K562 (cell line): ENCODE measurements at regions not wholly inside any gene's neighbourhood (a gene's known extent, or its start where the extent isn't known, plus 50 kb on each side); places are given as distances from the start of the nearest gene placed in this dataset.

Experiments used
- ATAC-seq: fragments of 200-7000 bp; cut with Tn5 transposase; 3 replicates; pipeline ENCODE4 v1.9.1; 2020; ENCODE audit warnings: moderate library complexity
- BruUV-seq: library from RNA; stranded (reverse); fragments of 400-500 nt; replicated peaks from 2 replicates; lab custom pipeline; 2021; lab: Mats Ljungman, UMichigan
- CTCF ChIA-PET: fragments of 300-600 bp; formaldehyde crosslinking; extraction: SDS; loops from one replicate; lab custom pipeline; 2021; ENCODE audit warnings: low intra/inter-chr PET ratio; lab: Yijun Ruan, JAX
- POLR2A ChIA-PET: fragments of 300-600, 350-650 bp; sonication (Branson Sonifier 250); formaldehyde crosslinking; extraction: SDS; loops from one replicate; lab custom pipeline; 2021; ENCODE audit warnings: antibody characterized with exemption, inconsistent platforms; lab: Yijun Ruan, JAX
- DNase-seq, 4 experiments: peaks; one replicate each; pipeline versions ENCODE4 v3.0.0 to v3.0.0-alpha.2; 2011 to 2018; ENCODE audit warnings: low spot score in 3 of 4, mixed read lengths in 3 of 4; ENCODE audit errors: extremely low read depth in 1 of 4
- FAIRE-seq: peaks from 2 replicates; lab custom pipeline; 2011; peaks lifted over from hg19 to GRCh38; lab: Jason Lieb, UNC
- H2AFZ ChIP-seq: 2 replicates; pipeline ENCODE4 v1.6.0; 2011; ENCODE audit warnings: low read depth, low read length, control low read depth, inconsistent platforms
- H3K27ac ChIP-seq: fragments of 200-600 bp; 3 replicates; pipeline ENCODE4 v1.8.0; 2011; ENCODE audit warnings: low read depth, mild to moderate bottlenecking, control low read depth, inconsistent platforms, low read length, moderate library complexity, mixed read lengths; ENCODE audit errors: extremely low read depth
- H3K27me3 ChIP-seq, 2 experiments: fragments of 300-600 bp in 1 of 2; 2 replicates in 1 of 2; 3 replicates in 1 of 2; pipeline versions ENCODE4 v1.6.0 to v1.8.0; 2011; ENCODE audit warnings: inconsistent platforms in 2 of 2, low read length in 2 of 2, mild to moderate bottlenecking in 1 of 2, mixed read lengths in 1 of 2, moderate library complexity in 1 of 2; ENCODE audit not compliant: control insufficient read depth in 2 of 2, insufficient read depth in 2 of 2
- H3K36me3 ChIP-seq: fragments of 300-600 bp; 3 replicates; pipeline ENCODE4 v1.8.0; 2011; ENCODE audit warnings: mild to moderate bottlenecking, low read length, inconsistent platforms; ENCODE audit not compliant: control insufficient read depth, insufficient read depth
- H3K4me1 ChIP-seq, 2 experiments: fragments of 200-600 bp in 1 of 2; replicated peaks in 1 of 2; 2 replicates in 1 of 2; 3 replicates in 1 of 2; pipeline versions ENCODE4 v1.5.1 to v1.8.0; 2011; ENCODE audit warnings: inconsistent platforms in 2 of 2, low read length in 2 of 2, mild to moderate bottlenecking in 1 of 2, mixed read lengths in 1 of 2, moderate library complexity in 1 of 2; ENCODE audit not compliant: control insufficient read depth in 2 of 2, insufficient read depth in 2 of 2
- H3K4me2 ChIP-seq: 2 replicates; pipeline ENCODE4 v1.6.1; 2011; ENCODE audit warnings: low read length, control low read depth, inconsistent platforms, mixed read lengths; ENCODE audit not compliant: insufficient read depth
- H3K4me3 ChIP-seq: fragments of 200-600 bp; sonication (generic), shearing (Covaris generic); 2 replicates; pipeline ENCODE4 v1.5.1; 2016; ENCODE audit warnings: control low read depth, inconsistent platforms
- H3K79me2 ChIP-seq: fragments of 200-600 bp; 3 replicates; pipeline ENCODE4 v1.8.0; 2011; ENCODE audit warnings: low read length, inconsistent platforms; ENCODE audit not compliant: control insufficient read depth, insufficient read depth
- H3K9ac ChIP-seq, 2 experiments: 2 replicates each; pipeline versions ENCODE4 v1.6.0 to v1.6.1; 2011; ENCODE audit warnings: low read depth in 2 of 2, low read length in 2 of 2, control low read depth in 1 of 2, inconsistent platforms in 1 of 2, mild to moderate bottlenecking in 1 of 2, mixed read lengths in 1 of 2; ENCODE audit not compliant: insufficient read depth in 1 of 2
- H3K9me1 ChIP-seq: one replicate; pipeline ENCODE4 v1.6.0; 2011; ENCODE audit warnings: inconsistent platforms, mild to moderate bottlenecking, low read length, moderate library complexity; ENCODE audit not compliant: control insufficient read depth, insufficient read depth
- H3K9me3 ChIP-seq: replicated peaks from 2 replicates; pipeline ENCODE4 v1.5.1; 2011; ENCODE audit warnings: low read depth, low read length, inconsistent platforms; ENCODE audit not compliant: control insufficient read depth, insufficient read depth
- H4K20me1 ChIP-seq: replicated peaks from 2 replicates; pipeline ENCODE4 v1.6.1; 2011; ENCODE audit warnings: low read length, inconsistent platforms, mixed read lengths; ENCODE audit not compliant: control insufficient read depth, insufficient read depth
- CREB5 ChIP-seq: fragments of 250-450 bp; sonication (Bioruptor Pico); IDR thresholded peaks from 2 replicates; pipeline ENCODE4 v1.5.0; 2020; ENCODE audit warnings: mild to moderate bottlenecking
- EHMT2 ChIP-seq: fragments of 450-650 bp; IDR thresholded peaks from 2 replicates; pipeline ENCODE4 v1.6.1; 2018; ENCODE audit warnings: antibody characterized with exemption
- FOSL1 ChIP-seq: fragments of 200-800 bp; sonication (Bioruptor generic); conservative IDR thresholded peaks from 2 replicates; pipeline ENCODE4 v1.6.1; 2016; ENCODE audit warnings: missing genetic modification characterization, missing compliant biosample characterization
- FOXP1 ChIP-seq: sonication (generic); formaldehyde crosslinking; IDR thresholded peaks from 2 replicates; pipeline ENCODE4 v1.8.0; 2022; ENCODE audit warnings: mild to moderate bottlenecking, missing genetic modification reagents
- RFX7 ChIP-seq: fragments of 250-450 bp; sonication (Bioruptor Pico); IDR thresholded peaks from 2 replicates; pipeline ENCODE4 v1.5.1; 2021; ENCODE audit warnings: mild to moderate bottlenecking
- SIRT6 ChIP-seq: IDR thresholded peaks from one replicate; pipeline ENCODE4 v1.6.1; 2012; ENCODE audit warnings: low read depth, mild to moderate bottlenecking, control low read depth, inconsistent platforms, low read length, moderate library complexity
- SNAPC5 ChIP-seq: fragments of 250-450 bp; sonication (Bioruptor Pico); IDR thresholded peaks from 2 replicates; pipeline ENCODE4 v1.8.0; 2021; ENCODE audit warnings: moderate library complexity, mild to moderate bottlenecking, inconsistent platforms
- TAL1 ChIP-seq: fragments of 450-650 bp; IDR thresholded peaks from 2 replicates; pipeline ENCODE4 v1.6.1; 2016; ENCODE audit warnings: mild to moderate bottlenecking
- TEAD4 ChIP-seq, 2 experiments: sonication (generic) in 1 of 2; formaldehyde crosslinking in 1 of 2; IDR thresholded peaks; 2 replicates each; pipeline versions ENCODE4 v1.6.1 to v1.8.0; 2012 to 2022; ENCODE audit warnings: borderline replicate concordance in 1 of 2, inconsistent platforms in 1 of 2, low read length in 1 of 2, mild to moderate bottlenecking in 1 of 2, missing genetic modification reagents in 1 of 2
- TRIM24 ChIP-seq, 2 experiments: fragments of 450-650 bp; IDR thresholded peaks; 2 replicates each; pipeline ENCODE4 v1.6.1; 2016
- ZC3H8 ChIP-seq: fragments of 450-650 bp; IDR thresholded peaks from 2 replicates; pipeline ENCODE4 v1.6.1; 2017
- ZNF347 ChIP-seq: fragments of 450-650 bp; formaldehyde crosslinking; IDR thresholded peaks from 2 replicates; pipeline ENCODE4 v1.4.0; 2020; ENCODE audit warnings: low read depth, mild to moderate bottlenecking, moderate library complexity
- ZNF668 ChIP-seq: fragments of 250-450 bp; sonication (Bioruptor Pico); IDR thresholded peaks from 2 replicates; pipeline ENCODE4 v1.8.0; 2022; ENCODE audit warnings: mild to moderate bottlenecking, inconsistent platforms
- WGBS: fragments of 100-300 bp; shearing (Covaris generic); methylation state at CpG from one replicate; pipeline ENCODE4 v1.1.6; 2016; ENCODE audit warnings: low coverage, mixed read lengths; ENCODE audit not compliant: insufficient coverage; ENCODE audit errors: missing lambda C conversion rate; 5-methylcytosine and 5-hydroxymethylcytosine counted together
- in situ Hi-C: fragments of 300-500 bp; cut with MboI; formaldehyde crosslinking; loops from 4 replicates; pipeline ENCODE4 v1.15.0; 2018; ENCODE audit warnings: inconsistent platforms, mixed read lengths
- intact Hi-C: fragments of 100-400 bp; cut with micrococcal nuclease; formaldehyde crosslinking; loops from 2 replicates; pipeline ENCODE4 v1.14.2; 2022

DNA sequence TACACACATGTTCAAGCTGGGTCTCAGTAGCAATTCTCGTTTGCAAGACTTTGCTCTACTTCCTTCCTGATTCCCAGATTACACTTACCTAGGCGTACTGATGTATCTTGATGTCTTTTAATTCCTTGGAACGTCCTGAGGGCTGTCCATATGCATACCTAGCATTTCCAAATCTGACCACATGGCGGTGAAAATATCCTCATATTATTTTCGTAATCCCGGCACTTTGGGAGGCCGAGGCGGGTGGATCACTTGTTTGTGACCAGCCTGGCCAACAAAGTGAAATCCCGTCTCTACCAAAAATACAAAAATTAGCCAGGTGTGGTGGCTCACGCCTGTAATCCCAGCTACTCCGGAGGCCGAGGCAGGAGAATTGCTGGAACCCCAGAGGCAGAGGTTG, 1786.3 kb upstream of the TENM3 start:
- Histone ChIP-seq H3K36me3 (no peaks in the 10 kb centered on the region), H3K9me3 (no peaks in the 10 kb centered on the region), H3K4me2 (no peak overlapping the region), H3K9ac (no peak overlapping the region), H3K4me1 (no peaks in the 10 kb centered on the region), H2AFZ (no peak overlapping the region), H3K79me2 (no peaks in the 10 kb centered on the region), H3K4me3 (no peak overlapping the region), H4K20me1 (no peaks in the 10 kb centered on the region), H3K9me1 (no peaks in the 10 kb centered on the region), H3K27me3 (no peaks in the 10 kb centered on the region), H3K27ac (no peak overlapping the region)
- ChIA-PET CTCF (no interaction called here), POLR2A (no interaction called here)
- WGBS: under 1% methylated on average over 12 of the region's 12 CpGs
- BruUV-seq: no TSS peak
- intact Hi-C loops (no loop called here), in situ Hi-C loops (no loop called here)
- no peak for DNase-seq
- TF ChIP-seq ZNF668 (CRISPR knock-in tag): no peak
- no peak for TF ChIP-seq FOXP1 (CRISPR knock-in tag)
- TF ChIP-seq TEAD4 (IDR thresholded peaks at IDR 0.05; ENCODE audit: low read length): no peak
- no peak for TF ChIP-seq TEAD4 (CRISPR knock-in tag; IDR thresholded peaks at IDR 0.05; ENCODE audit: borderline replicate concordance)
- no peak for TF ChIP-seq ZNF347 (CRISPR knock-in tag)
- TF ChIP-seq RFX7 (CRISPR knock-in tag): no peak
- TF ChIP-seq SIRT6: no peak
- TF ChIP-seq SNAPC5: no peak
- TF ChIP-seq CREB5: no peak
- no peak for TF ChIP-seq FOSL1 (tag)
- no peak for TF ChIP-seq ZC3H8
- TF ChIP-seq TRIM24 (IDR thresholded peaks at IDR 0.05): no peak
- TF ChIP-seq EHMT2: no peak
- no peak for TF ChIP-seq TAL1
- FAIRE-seq: no peak
- no peak for ATAC-seq
